Small intestine (tissue), 7 donors: ENCODE measurements at regions not wholly inside any gene's neighbourhood (a gene's known extent, or its start where the extent isn't known, plus 50 kb on each side); places are given as distances from the start of the nearest gene placed in this dataset.
A peak's percentile ranks its signal among the peaks of the same experiment; 100 is the strongest.

ENCODE experiments used
- DNase-seq, 2 donors: peaks; one replicate each; pipeline versions ENCODE4 v3.0.0 to v3.0.0-alpha.2; 2013
- FAIRE-seq: peaks from 2 replicates; lab custom pipeline; 2012; peaks lifted over from hg19 to GRCh38; lab: Jason Lieb, UNC
- H3K27ac ChIP-seq, 3 donors: one replicate each; pipeline ENCODE4 v1.5.1; 2013; ENCODE audit warnings: low read length in 2 of 3, mild to moderate bottlenecking in 2 of 3, control low read depth in 1 of 3, inconsistent platforms in 1 of 3, low read depth in 1 of 3, moderate library complexity in 1 of 3
- H3K27me3 ChIP-seq, 3 donors: one replicate each; pipeline ENCODE4 v1.6.1; 2013; ENCODE audit warnings: low read length in 3 of 3, inconsistent platforms in 1 of 3; ENCODE audit not compliant: control insufficient read depth in 3 of 3, insufficient read depth in 3 of 3
- H3K36me3 ChIP-seq, 3 donors: one replicate each; pipeline ENCODE4 v1.6.1; 2013; ENCODE audit warnings: low read length in 3 of 3, inconsistent platforms in 1 of 3, low read depth in 1 of 3, mild to moderate bottlenecking in 1 of 3, moderate library complexity in 1 of 3; ENCODE audit not compliant: control insufficient read depth in 3 of 3, insufficient read depth in 2 of 3
- H3K4me1 ChIP-seq, 3 donors: one replicate each; pipeline ENCODE4 v1.6.1; 2013; ENCODE audit warnings: low read length in 2 of 3, inconsistent platforms in 1 of 3, low read depth in 1 of 3, mild to moderate bottlenecking in 1 of 3, moderate library complexity in 1 of 3; ENCODE audit not compliant: control insufficient read depth in 3 of 3, insufficient read depth in 2 of 3
- H3K4me3 ChIP-seq, 3 donors: one replicate each; pipeline ENCODE4 v1.5.1; 2013; ENCODE audit warnings: low read length in 3 of 3, control low read depth in 1 of 3, inconsistent platforms in 1 of 3, low read depth in 1 of 3, mild to moderate bottlenecking in 1 of 3, moderate library complexity in 1 of 3
- H3K9me3 ChIP-seq, 2 donors: one replicate each; pipeline ENCODE4 v1.6.1; 2013; ENCODE audit warnings: low read depth in 1 of 2, low read length in 1 of 2; ENCODE audit not compliant: control insufficient read depth in 2 of 2, insufficient read depth in 1 of 2
- WGBS, 3 donors: extraction: QIAGEN DNeasy Blood & Tissue Kit; methylation state at CpG; one replicate each; pipeline ENCODE4 v1.1.7; 2013; 5-methylcytosine and 5-hydroxymethylcytosine counted together
- donor health status: healthy with polysubstance abuse.
- donor health status: control.
- donor health status: control.
- donor health status: Bipolar disorder and iron deficiency.
- donor health status: healthy.

- Histone ChIP-seq H3K27ac (no peak overlapping the region), H3K27me3 (no peaks in the 10 kb centered on the region), H3K4me3 (no peak overlapping the region), H3K36me3 (no peaks in the 10 kb centered on the region), H3K4me1 (peaks cover 0 to 15% (median 0%) of the 10 kb centered on the region in 3 donors), H3K9me3 (no peaks in the 10 kb centered on the region)
- FAIRE-seq (no peak), DNase-seq (no peak)
- WGBS, 3 donors, result 58 to 75% (median 68%) methylated on average over 4 of the region's 4 CpGs
Observed at GRCh38 chr12:20184514-20184913, 183.8 kb upstream of the PDE3A start.

- 80 to 90% (median 90%) methylated on average over 5 of the region's 5 CpGs for WGBS, 3 donors
- FAIRE-seq, result no peak
- H3K4me3 ChIP-seq, result no peak overlapping the region
- H3K36me3 ChIP-seq, result no peaks in the 10 kb centered on the region
- H3K4me1 ChIP-seq, result peaks cover 0 to 20% (median 0%) of the 10 kb centered on the region in 3 donors
- H3K27ac ChIP-seq, result no peak overlapping the region
- H3K9me3 ChIP-seq, result no peaks in the 10 kb centered on the region
- DNase-seq, result no peak
- no peaks in the 10 kb centered on the region for H3K27me3 ChIP-seq
Observed at GRCh38 chr12:20187456-20187855, 180.9 kb upstream of the PDE3A start.

GRCh38 chr12:20188930-20189653, 179.2 kb upstream of the PDE3A start:
- Histone ChIP-seq H3K27me3 (no peaks in the 10 kb centered on the region), H3K27ac (no peak overlapping the region), H3K4me3 (no peak overlapping the region), H3K36me3 (no peaks in the 10 kb centered on the region), H3K4me1 (peaks cover 0 to 14% (median 0%) of the 10 kb centered on the region in 3 donors), H3K9me3 (no peaks in the 10 kb centered on the region)
- WGBS, 3 donors, result 25 to 55% (median 45%) methylated on average over 5 of the region's 5 CpGs
- FAIRE-seq, result no peak
- DNase-seq, result peak in 1 of 2 donors; percentile 11

DNA sequence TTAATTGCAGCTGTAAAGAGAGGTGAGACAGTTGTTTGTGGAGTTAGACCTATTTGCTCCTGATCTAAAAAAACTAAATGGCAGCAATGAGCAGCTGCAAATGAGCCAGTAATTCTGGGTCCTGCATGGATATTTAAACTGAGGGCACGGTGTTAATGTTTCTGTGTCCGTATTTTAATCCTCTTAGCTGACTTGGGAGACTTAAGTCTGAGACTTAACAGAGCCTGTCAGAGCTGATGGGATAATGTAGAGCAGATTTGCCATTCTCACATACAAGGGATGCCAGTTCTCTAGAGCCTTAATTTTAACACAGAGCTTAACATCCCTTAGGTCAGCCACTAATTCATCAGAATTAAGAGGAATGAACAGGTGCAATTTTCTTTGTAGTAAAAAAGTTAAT, 178.6 kb upstream of the PDE3A start:
- Histone ChIP-seq H3K4me1 (peaks cover 0 to 14% (median 0%) of the 10 kb centered on the region in 3 donors), H3K27me3 (no peaks in the 10 kb centered on the region), H3K27ac (no peak overlapping the region), H3K9me3 (no peaks in the 10 kb centered on the region), H3K4me3 (no peak overlapping the region), H3K36me3 (no peaks in the 10 kb centered on the region)
- DNase-seq, result no peak
- 49 to 81% (median 74%) methylated on average over 2 of the region's 2 CpGs for WGBS, 3 donors
- no peak for FAIRE-seq

- WGBS, 3 donors, result 50 to 63% (median 55%) methylated on average over 4 of the region's 4 CpGs
- FAIRE-seq (no peak), DNase-seq (peak in 1 of 2 donors; percentile 30)
- Histone ChIP-seq H3K9me3 (no peaks in the 10 kb centered on the region), H3K4me3 (no peak overlapping the region), H3K27me3 (no peaks in the 10 kb centered on the region), H3K27ac (no peak overlapping the region), H3K36me3 (no peaks in the 10 kb centered on the region), H3K4me1 (peaks cover 0 to 9% (median 0%) of the 10 kb centered on the region in 3 donors)
Observed at GRCh38 chr12:20194171-20194570, 174.2 kb upstream of the PDE3A start.

DNA sequence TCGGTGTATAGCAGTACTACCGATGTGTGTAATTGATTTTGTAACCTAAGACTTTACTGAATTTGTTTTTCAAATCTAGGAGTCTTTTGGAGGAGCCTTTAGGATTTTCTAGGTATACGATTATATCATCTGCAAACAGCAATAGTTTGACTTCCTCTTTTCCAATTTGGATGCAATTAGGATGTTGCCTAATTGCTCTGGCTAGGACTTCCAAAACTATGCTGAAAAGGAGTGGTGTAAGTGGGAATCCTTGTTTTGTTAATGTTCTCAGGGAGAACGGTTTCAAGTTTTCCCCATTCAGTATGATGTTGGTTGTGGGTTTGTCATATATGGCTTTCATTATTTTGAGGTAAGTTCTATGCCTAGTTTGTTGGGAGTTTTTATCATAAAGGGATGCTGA, 171.6 kb upstream of the PDE3A start:
- FAIRE-seq, result no peak
- Histone ChIP-seq H3K27ac (no peak overlapping the region), H3K27me3 (no peaks in the 10 kb centered on the region), H3K4me3 (no peak overlapping the region), H3K4me1 (no peaks in the 10 kb centered on the region), H3K9me3 (no peaks in the 10 kb centered on the region), H3K36me3 (no peaks in the 10 kb centered on the region)
- DNase-seq, result no peak
- 88 to 94% (median 92%) methylated on average over 4 of the region's 4 CpGs for WGBS, 3 donors

DNA sequence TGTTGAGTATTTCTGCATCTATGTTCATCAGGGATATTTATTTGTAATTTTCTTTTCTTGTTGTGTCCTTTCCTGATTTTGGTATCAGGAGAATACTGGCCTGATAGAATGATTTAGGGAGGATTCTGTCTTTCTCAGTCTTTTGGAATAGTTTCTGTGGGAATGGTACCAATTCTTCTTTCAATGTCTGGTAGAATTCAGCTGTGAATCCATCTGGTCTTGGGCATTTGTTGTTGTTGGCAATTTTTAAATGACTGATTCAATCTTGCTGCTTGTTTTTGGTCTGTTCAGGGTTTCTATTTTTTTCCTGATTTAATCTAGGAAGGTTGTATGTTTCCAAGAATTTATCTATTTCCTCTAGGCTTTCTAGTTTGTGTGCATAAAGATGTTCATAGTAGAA, 170.9 kb upstream of the PDE3A start:
- H3K9me3 ChIP-seq, result no peaks in the 10 kb centered on the region
- no peak for DNase-seq
- H3K27ac ChIP-seq, result no peak overlapping the region
- no peak overlapping the region for H3K4me3 ChIP-seq
- no peaks in the 10 kb centered on the region for H3K4me1 ChIP-seq
- no peaks in the 10 kb centered on the region for H3K27me3 ChIP-seq
- FAIRE-seq, result no peak
- H3K36me3 ChIP-seq, result no peaks in the 10 kb centered on the region

DNA sequence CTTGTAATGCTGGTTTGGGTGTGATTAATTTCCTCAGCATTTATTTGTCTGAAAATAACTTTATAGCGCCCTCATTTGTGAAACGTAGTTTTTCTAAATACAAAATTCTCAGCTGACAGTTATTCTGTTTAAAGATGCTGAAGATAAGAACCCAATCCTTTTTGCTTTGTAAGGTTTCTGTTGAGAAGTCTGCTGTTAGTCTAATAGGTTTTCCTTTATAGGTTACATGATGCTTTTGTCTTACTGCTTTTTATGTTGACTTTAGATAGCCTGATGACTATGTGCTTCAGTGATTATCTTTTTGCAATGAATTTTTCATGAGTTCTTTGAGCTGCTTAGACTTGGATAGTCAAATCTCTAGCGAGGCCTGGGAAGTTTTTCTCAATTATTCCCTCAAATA, 168.6 kb upstream of the PDE3A start:
- no peaks in the 10 kb centered on the region for H3K36me3 ChIP-seq
- FAIRE-seq (no peak), DNase-seq (no peak)
- H3K27ac ChIP-seq, result no peak overlapping the region
- H3K4me1 ChIP-seq, result no peaks in the 10 kb centered on the region
- WGBS, 3 donors, result 87 to 94% (median 88%) methylated on average over 3 of the region's 3 CpGs
- H3K4me3 ChIP-seq, result no peak overlapping the region
- H3K27me3 ChIP-seq, result no peaks in the 10 kb centered on the region
- H3K9me3 ChIP-seq, result peaks cover 0 to 6% of the 10 kb centered on the region in 2 donors

DNA sequence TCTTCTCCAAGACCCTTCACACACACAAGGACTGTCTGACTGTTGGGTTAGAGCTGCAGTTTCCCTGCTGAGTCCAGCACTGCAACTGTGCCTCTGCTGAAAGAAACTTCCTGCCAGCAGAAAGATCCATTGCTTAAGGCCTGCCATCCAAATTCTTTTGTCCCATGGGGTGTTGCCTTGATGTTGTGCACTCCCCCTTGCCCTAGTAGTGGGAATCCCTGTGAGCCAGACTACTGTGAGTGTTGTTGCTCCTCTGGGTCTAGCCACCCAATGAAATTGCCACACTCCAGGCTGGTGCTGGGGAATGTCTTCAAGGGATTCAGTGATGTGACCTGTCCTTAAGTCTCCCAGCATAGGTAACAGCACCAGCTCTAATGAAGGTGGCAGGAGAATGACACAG, 166.6 kb upstream of the PDE3A start:
- no peak overlapping the region for H3K27ac ChIP-seq
- no peak for FAIRE-seq

More for the DNA sequence above, 166.6 kb upstream of the PDE3A start:
- Histone ChIP-seq H3K9me3 (peaks cover 0 to 6% of the 10 kb centered on the region in 2 donors), H3K27me3 (no peaks in the 10 kb centered on the region), H3K4me3 (no peak overlapping the region), H3K36me3 (no peaks in the 10 kb centered on the region), H3K4me1 (no peaks in the 10 kb centered on the region)
- no peak for DNase-seq
